ENCODE measurements at regions not wholly inside any gene's neighbourhood (a gene's known extent, or its start where the extent isn't known, plus 50 kb on each side); places are given as distances from the start of the nearest gene placed in this dataset.

- TF ChIP-seq FOXM1 (IDR thresholded peaks at IDR 0.05; ENCODE audit: low read depth): no peak
- TF ChIP-seq PBX3 (IDR thresholded peaks at IDR 0.05): no peak
- TF ChIP-seq NRF1 (IDR thresholded peaks at IDR 0.05; ENCODE audit: low read depth, low read length): no peak
- no peak for TF ChIP-seq FOXJ3 (CRISPR knock-in tag; IDR thresholded peaks at IDR 0.05)
- TF ChIP-seq USF1 (IDR thresholded peaks at IDR 0.05; ENCODE audit: borderline replicate concordance, low read depth): no peak
- no peaks in the 10 kb centered on the region for H3K4me1 ChIP-seq (ENCODE audit: control insufficient read depth in 1 of 2, insufficient read depth in 2 of 2, low read depth in 1 of 2, low read length in 1 of 2)
- 75% methylated on average over 2 of the region's 2 CpGs for WGBS (ENCODE audit: low lambda C conversion rate)
- H3K9ac ChIP-seq: no peak overlapping the region
- no peaks in the 10 kb centered on the region for H3K9me2 ChIP-seq
- H3K79me2 ChIP-seq (ENCODE audit: insufficient read depth): peaks cover 31% of the 10 kb centered on the region
- CTCF ChIA-PET: no interaction called here
- no peaks in the 10 kb centered on the region for H3K27me3 ChIP-seq (ENCODE audit: insufficient read depth)
- H3K36me3 ChIP-seq (replicated peaks in 1 of 2; ENCODE audit: control insufficient read depth in 1 of 2, insufficient read depth in 2 of 2, low read length in 1 of 2): peaks cover 17 to 20% of the 10 kb centered on the region in 2 experiments
- peaks cover 6% of the 10 kb centered on the region for H4K20me1 ChIP-seq (ENCODE audit: insufficient read depth)
- H2AFZ ChIP-seq (ENCODE audit: low read depth): no peak overlapping the region
- H3K9me3 ChIP-seq: no peaks in the 10 kb centered on the region
- peaks cover 2% of the 10 kb centered on the region for H3F3A ChIP-seq (replicated peaks; ENCODE audit: insufficient read depth)
- no peak overlapping the region for H3K4me3 ChIP-seq (ENCODE audit: low read depth in 2 of 2, low read length in 1 of 2)
- POLR2A ChIA-PET: no interaction called here
- no peak overlapping the region for H3K27ac ChIP-seq (ENCODE audit: low read depth in 2 of 2, low read length in 1 of 2)
- DNase-seq: no peak
- no peak overlapping the region for H3K4me2 ChIP-seq
These were observed 66.6 kb downstream of the RPL27A start for GRCh38 chr11:8749202-8749601.

GRCh38 chr11:8754241-8754640 lies 71.6 kb downstream of the RPL27A start:
- POLR2A ChIA-PET: no interaction called here
- H3K4me1 ChIP-seq (ENCODE audit: control insufficient read depth in 1 of 2, insufficient read depth in 2 of 2, low read depth in 1 of 2, low read length in 1 of 2): peaks cover 0 to 16% of the 10 kb centered on the region in 2 experiments; a peak in 3 of 4 replicates

More at GRCh38 chr11:8754241-8754640, 71.6 kb downstream of the RPL27A start:
- no peak overlapping the region for H3K4me2 ChIP-seq
- peaks cover 57% of the 10 kb centered on the region for H3K79me2 ChIP-seq (ENCODE audit: insufficient read depth)
- H3K36me3 ChIP-seq (replicated peaks in 1 of 2; ENCODE audit: control insufficient read depth in 1 of 2, insufficient read depth in 2 of 2, low read length in 1 of 2): peaks cover 8 to 17% of the 10 kb centered on the region in 2 experiments
- H2AFZ ChIP-seq (ENCODE audit: low read depth): no peak overlapping the region
- peaks cover 24% of the 10 kb centered on the region for H3F3A ChIP-seq (replicated peaks; ENCODE audit: insufficient read depth)
- no peaks in the 10 kb centered on the region for H3K27me3 ChIP-seq (ENCODE audit: insufficient read depth)
- no peak for DNase-seq
- WGBS (ENCODE audit: low lambda C conversion rate): 70% methylated on average over 1 of the region's 1 CpG
- CTCF ChIA-PET: no interaction called here
- no peaks in the 10 kb centered on the region for H3K9me3 ChIP-seq
- H3K9ac ChIP-seq: no peak overlapping the region
- H3K27ac ChIP-seq (ENCODE audit: low read depth in 2 of 2, low read length in 1 of 2): no peak overlapping the region
- no peaks in the 10 kb centered on the region for H3K9me2 ChIP-seq
- no peak overlapping the region for H3K4me3 ChIP-seq (ENCODE audit: low read depth in 2 of 2, low read length in 1 of 2)
- TF ChIP-seq CTCF (IDR thresholded peaks at IDR 0.05) (peak; percentile 42), REST (IDR thresholded peaks at IDR 0.05; ENCODE audit: low read depth, low read length) (no peak)
- H4K20me1 ChIP-seq (ENCODE audit: insufficient read depth): peaks cover 17% of the 10 kb centered on the region
